Coronary artery (tissue), 2 donors: ENCODE measurements at regions not wholly inside any gene's neighbourhood (a gene's known extent, or its start where the extent isn't known, plus 50 kb on each side); places are given as distances from the start of the nearest gene placed in this dataset.

Source experiments
- DNase-seq: peaks from one replicate; pipeline ENCODE4 v3.0.0-alpha.2; 2017; ENCODE audit warnings: low spot score
- H3K27ac ChIP-seq, 2 donors: fragments of 200-600 bp; sonication (generic); one replicate each; pipeline ENCODE4 v1.5.1; 2016 to 2019
- H3K4me3 ChIP-seq: fragments of 200-600 bp; sonication (generic); 2 replicates; pipeline ENCODE4 v1.5.1; 2016; ENCODE audit warnings: mild to moderate bottlenecking, moderate library complexity
- TF ChIP-seq, protein P1 (sequence below): fragments of 200-600 bp; sonication (generic); IDR thresholded peaks from one replicate; pipeline ENCODE4 v1.5.1; 2019; ENCODE audit warnings: antibody characterized with exemption

- peak; percentile 36 for DNase-seq
These were observed 63.4 kb upstream of the ADAMTS2 start for GRCh38 chr5:179408611-179409010.

DNA sequence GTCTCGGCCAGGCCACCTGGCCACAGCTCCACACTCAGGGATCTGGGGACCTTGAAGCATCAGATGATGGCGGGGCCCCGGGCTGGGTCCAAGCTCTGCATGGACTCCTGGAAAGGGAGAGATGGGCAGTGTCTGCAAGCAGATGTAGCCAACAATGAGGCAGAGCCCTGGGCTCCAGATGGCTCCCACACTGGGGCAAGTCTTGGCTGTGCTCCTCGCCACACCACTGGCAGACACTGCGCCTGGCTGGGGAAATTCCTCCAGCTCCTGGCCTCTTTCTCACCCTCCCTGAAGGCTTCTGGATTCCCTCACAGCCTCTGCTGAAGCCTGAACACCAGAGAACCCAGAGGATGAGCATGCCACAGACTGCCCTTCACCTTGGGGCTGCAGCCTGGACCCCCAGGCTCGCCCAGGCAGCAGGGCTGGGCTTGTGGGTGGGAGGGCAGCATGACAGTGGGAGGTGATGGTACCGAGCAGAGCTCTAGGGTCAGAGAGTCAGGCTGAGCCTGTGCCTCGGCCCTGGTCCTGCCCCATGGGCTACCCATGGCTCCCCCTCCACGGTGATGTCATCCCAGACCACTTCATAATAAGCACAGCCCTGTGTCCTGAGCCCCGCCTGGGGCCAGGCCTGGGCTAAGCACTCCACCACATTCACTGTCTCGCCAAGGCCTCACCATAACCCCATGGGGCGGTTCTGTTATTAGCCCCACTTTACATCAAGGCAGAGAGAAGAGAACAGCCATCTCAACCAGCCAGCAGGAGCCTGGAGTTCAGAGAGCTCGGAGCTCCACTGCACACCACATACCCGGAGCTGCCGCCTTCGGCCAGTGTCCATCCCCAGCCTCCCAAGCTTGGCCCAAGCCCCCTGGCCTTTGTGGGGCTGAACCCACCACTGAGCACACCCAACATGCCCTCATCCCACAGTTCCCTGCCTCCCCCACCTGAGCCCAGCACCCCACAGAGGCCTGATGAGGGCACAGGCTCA, 62.2 kb upstream of the ADAMTS2 start:
- DNase-seq: peak; percentile 69
- Histone ChIP-seq H3K27ac (peak overlapping the region in 1 of 2 donors; percentile 4), H3K4me3 (no peak overlapping the region)
- TF ChIP-seq, protein P1, sequence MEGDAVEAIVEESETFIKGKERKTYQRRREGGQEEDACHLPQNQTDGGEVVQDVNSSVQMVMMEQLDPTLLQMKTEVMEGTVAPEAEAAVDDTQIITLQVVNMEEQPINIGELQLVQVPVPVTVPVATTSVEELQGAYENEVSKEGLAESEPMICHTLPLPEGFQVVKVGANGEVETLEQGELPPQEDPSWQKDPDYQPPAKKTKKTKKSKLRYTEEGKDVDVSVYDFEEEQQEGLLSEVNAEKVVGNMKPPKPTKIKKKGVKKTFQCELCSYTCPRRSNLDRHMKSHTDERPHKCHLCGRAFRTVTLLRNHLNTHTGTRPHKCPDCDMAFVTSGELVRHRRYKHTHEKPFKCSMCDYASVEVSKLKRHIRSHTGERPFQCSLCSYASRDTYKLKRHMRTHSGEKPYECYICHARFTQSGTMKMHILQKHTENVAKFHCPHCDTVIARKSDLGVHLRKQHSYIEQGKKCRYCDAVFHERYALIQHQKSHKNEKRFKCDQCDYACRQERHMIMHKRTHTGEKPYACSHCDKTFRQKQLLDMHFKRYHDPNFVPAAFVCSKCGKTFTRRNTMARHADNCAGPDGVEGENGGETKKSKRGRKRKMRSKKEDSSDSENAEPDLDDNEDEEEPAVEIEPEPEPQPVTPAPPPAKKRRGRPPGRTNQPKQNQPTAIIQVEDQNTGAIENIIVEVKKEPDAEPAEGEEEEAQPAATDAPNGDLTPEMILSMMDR: no peak

More at GRCh38 chr5:179408611-179409010, 63.4 kb upstream of the ADAMTS2 start:
- TF ChIP-seq, protein P1: no peak
- no peak overlapping the region for H3K27ac ChIP-seq
- H3K4me3 ChIP-seq: no peak overlapping the region

DNA sequence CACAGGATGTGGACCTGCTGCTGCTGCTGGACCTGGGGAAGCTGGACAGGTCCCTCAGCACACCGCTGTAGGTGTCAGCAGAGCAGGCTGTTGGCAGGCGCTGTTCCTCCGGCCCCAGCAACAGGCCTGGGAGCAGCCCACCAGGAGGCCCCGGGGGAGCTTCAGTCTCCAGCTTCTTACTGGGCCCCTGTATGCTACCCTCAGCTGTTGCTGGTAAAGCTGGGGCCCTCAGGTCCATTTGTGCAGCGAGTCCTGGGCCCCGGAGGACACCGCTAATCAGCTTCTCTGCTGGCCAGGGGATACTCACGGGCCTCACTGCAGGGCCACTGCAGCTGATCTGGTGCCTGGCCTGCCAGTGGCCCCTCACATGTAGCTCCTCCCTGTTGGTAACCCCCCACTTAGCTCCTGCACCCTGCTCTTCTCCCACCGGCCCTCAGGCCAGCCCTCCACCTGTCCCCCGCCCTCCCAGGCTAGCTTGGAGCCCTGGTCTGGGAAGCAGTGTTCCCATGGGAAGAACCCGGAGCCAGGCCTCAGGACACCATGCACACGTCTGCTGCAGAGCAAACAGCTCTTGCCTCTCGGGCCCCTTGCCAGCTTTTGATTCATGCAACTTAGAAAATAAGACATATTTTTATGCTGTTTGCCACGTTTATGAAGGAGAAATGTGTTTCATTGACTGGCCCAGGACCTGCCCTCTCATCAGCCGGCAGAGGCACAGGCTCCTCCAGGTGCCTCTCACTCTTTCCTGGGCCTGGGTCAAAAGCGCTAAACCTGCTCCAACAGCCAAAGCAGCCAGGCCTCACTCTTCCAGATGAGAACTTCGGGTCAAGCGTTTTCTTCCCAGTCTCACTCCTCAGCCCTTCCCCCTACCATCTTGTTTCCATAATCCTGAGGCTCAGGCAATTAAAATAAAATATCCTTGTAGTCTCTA, 61.0 kb upstream of the ADAMTS2 start:
- H3K4me3 ChIP-seq: no peak overlapping the region
- no peak overlapping the region for H3K27ac ChIP-seq
- TF ChIP-seq, protein P1: no peak
- DNase-seq: peak; percentile 69

DNA sequence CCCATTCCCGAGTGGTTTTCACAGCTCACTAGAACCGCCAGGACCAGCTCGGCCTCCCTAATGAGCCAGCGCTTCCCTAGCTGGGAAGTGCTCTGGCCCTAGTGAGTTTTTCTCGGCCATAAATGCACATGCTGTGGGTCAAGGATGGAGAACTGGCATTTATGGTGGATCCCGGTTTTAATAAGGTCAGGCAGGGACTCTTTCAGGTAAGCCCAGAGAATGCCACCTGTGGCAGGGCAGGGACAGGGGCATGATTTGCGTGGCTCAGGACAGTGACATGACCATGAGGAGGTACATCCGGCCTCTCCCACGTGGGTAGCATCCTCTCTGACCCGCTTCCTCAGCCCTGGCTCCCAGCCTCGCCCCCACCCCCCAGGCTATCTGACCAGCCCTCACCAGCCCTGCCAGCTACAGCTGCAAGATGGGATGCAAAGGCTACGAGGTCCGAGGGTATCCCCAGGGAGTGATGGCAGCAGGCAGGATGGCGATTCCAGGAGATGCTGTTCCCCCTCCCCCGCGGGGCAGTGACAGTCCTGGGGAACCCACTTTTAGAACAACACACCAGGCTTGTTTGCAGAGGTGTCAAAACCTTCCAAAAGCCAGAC, 60.3 kb upstream of the ADAMTS2 start:
- TF ChIP-seq, protein P1: no peak
- Histone ChIP-seq H3K27ac (no peak overlapping the region), H3K4me3 (no peak overlapping the region)
- peak; percentile 62 for DNase-seq

DNA sequence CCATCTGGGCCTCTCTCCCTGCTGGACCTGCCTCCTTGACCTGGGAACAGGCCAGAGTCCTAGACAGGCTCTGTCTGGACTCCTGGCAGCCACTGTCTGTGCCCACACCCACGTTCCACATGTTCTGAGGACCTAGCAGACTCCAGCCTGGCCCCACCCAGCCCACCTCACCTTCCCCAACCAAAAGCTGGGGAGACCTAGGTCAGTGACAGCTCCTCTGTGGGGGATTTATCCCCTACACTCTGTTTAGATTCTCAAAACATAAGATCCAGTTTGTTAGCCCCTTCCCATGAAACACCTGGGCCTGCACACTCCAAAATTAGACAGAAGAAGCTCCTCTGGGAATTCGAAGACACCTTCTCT, 59.8 kb upstream of the ADAMTS2 start:
- TF ChIP-seq, protein P1: no peak
- no peak for DNase-seq
- no peak overlapping the region for H3K27ac ChIP-seq
- no peak overlapping the region for H3K4me3 ChIP-seq

GRCh38 chr5:179404321-179405053, 59.2 kb upstream of the ADAMTS2 start:
- H3K27ac ChIP-seq: no peak overlapping the region
- TF ChIP-seq, protein P1: no peak
- no peak overlapping the region for H3K4me3 ChIP-seq
- DNase-seq: peak; percentile 65
